ENCODE measurements at regions not wholly inside any gene's neighbourhood (a gene's known extent, or its start where the extent isn't known, plus 50 kb on each side); places are given as distances from the start of the nearest gene placed in this dataset.
A peak's percentile ranks its signal among the peaks of the same experiment; 100 is the strongest.

DNA sequence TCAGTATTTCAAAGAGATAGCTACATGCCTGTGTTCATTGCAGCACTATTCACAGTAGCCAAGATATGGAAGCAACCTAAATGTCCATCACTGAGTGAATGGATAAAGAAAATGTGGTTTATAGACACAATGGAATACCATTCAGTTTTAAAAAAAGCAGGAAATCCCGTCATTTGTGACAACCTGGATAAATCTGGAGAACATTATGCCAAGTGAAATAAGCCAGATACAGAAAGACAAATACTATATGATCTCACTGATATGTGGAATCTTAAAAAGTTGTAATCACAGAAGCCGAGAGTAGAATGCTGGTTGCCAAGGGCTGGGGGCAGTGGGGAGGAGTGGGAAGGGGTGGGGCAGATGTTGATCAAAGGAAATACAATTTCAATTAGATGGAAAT lies 235.8 kb upstream of the IGFBP3 start (continued):
- TF ChIP-seq, protein P1, sequence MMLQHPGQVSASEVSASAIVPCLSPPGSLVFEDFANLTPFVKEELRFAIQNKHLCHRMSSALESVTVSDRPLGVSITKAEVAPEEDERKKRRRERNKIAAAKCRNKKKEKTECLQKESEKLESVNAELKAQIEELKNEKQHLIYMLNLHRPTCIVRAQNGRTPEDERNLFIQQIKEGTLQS (IDR thresholded peaks at IDR 0.05): no peak

DNA sequence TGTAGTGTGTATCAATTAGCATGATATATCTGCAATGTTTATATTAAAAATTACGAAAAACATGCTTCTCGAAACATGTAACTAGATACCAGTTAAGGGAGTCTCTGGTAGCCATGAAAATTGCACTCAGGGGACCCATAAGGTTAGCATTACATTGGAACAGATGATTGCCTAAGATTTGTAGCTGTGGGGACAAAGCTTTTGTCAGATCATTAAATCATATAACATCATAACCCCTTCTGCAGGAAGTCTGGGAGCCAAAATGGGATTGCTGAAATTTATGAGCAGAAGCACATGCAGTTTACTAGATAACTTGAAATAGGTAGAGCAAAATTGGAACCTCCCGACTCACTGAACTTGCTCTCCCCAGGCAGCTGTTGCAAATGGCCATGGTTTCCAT lies 235.0 kb upstream of the IGFBP3 start:
- Histone ChIP-seq H3K36me3 (ENCODE audit: control insufficient read depth in 4 of 4, insufficient read depth in 3 of 4, low read depth in 1 of 4, low read length in 3 of 4) (no peaks in the 10 kb centered on the region), H3K9ac (ENCODE audit: low read depth in 1 of 2, low read length in 2 of 2) (no peak overlapping the region), H3K27ac (ENCODE audit: low read depth in 1 of 2, low read length in 2 of 2) (peak overlapping the region; percentile 91 to 98), H3K4me1 (ENCODE audit: control insufficient read depth in 4 of 4, insufficient read depth in 4 of 4, low read length in 3 of 4) (peaks cover 7 to 56% (median 20%) of the 10 kb centered on the region in 4 donors), H3K4me3 (ENCODE audit: low read depth in 1 of 3, low read length in 3 of 3) (no peak overlapping the region), H3K9me3 (ENCODE audit: control insufficient read depth in 4 of 4, low read length in 3 of 4) (no peaks in the 10 kb centered on the region), H3K27me3 (ENCODE audit: control insufficient read depth in 4 of 4, insufficient read depth in 4 of 4, low read length in 3 of 4) (no peaks in the 10 kb centered on the region)
- no peak for DNase-seq (ENCODE audit: low spot score)
- 85% methylated on average over 3 of the region's 3 CpGs for WGBS
- TF ChIP-seq YY1 (IDR thresholded peaks at IDR 0.05) (no peak), SP1 (IDR thresholded peaks at IDR 0.05) (no peak), FOXA2 (IDR thresholded peaks at IDR 0.05) (no peak), RXRA (IDR thresholded peaks at IDR 0.05) (no peak), RAD21 (IDR thresholded peaks at IDR 0.05) (no peak), NR2F2 (IDR thresholded peaks at IDR 0.05) (no peak), TAF1 (conservative IDR thresholded peaks at IDR 0.05) (no peak), FOXA1 (IDR thresholded peaks at IDR 0.05) (no peak), EGR1 (IDR thresholded peaks at IDR 0.05; ENCODE audit: low read depth in 2 of 2) (no peak), HNF4A (conservative IDR thresholded peaks at IDR 0.05) (no peak), JUND (IDR thresholded peaks at IDR 0.05) (no peak), HNF4G (IDR thresholded peaks at IDR 0.05) (no peak), GABPA (IDR thresholded peaks at IDR 0.05 in 1 of 2, conservative IDR thresholded peaks at IDR 0.05 in 1 of 2) (no peak)
- TF ChIP-seq, protein P2, sequence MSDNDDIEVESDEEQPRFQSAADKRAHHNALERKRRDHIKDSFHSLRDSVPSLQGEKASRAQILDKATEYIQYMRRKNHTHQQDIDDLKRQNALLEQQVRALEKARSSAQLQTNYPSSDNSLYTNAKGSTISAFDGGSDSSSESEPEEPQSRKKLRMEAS (IDR thresholded peaks at IDR 0.05): no peak
- TF ChIP-seq, protein P3, sequence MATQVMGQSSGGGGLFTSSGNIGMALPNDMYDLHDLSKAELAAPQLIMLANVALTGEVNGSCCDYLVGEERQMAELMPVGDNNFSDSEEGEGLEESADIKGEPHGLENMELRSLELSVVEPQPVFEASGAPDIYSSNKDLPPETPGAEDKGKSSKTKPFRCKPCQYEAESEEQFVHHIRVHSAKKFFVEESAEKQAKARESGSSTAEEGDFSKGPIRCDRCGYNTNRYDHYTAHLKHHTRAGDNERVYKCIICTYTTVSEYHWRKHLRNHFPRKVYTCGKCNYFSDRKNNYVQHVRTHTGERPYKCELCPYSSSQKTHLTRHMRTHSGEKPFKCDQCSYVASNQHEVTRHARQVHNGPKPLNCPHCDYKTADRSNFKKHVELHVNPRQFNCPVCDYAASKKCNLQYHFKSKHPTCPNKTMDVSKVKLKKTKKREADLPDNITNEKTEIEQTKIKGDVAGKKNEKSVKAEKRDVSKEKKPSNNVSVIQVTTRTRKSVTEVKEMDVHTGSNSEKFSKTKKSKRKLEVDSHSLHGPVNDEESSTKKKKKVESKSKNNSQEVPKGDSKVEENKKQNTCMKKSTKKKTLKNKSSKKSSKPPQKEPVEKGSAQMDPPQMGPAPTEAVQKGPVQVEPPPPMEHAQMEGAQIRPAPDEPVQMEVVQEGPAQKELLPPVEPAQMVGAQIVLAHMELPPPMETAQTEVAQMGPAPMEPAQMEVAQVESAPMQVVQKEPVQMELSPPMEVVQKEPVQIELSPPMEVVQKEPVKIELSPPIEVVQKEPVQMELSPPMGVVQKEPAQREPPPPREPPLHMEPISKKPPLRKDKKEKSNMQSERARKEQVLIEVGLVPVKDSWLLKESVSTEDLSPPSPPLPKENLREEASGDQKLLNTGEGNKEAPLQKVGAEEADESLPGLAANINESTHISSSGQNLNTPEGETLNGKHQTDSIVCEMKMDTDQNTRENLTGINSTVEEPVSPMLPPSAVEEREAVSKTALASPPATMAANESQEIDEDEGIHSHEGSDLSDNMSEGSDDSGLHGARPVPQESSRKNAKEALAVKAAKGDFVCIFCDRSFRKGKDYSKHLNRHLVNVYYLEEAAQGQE (IDR thresholded peaks at IDR 0.05): no peak
- TF ChIP-seq, protein P1 (IDR thresholded peaks at IDR 0.05): no peak
- TF ChIP-seq, protein P4, sequence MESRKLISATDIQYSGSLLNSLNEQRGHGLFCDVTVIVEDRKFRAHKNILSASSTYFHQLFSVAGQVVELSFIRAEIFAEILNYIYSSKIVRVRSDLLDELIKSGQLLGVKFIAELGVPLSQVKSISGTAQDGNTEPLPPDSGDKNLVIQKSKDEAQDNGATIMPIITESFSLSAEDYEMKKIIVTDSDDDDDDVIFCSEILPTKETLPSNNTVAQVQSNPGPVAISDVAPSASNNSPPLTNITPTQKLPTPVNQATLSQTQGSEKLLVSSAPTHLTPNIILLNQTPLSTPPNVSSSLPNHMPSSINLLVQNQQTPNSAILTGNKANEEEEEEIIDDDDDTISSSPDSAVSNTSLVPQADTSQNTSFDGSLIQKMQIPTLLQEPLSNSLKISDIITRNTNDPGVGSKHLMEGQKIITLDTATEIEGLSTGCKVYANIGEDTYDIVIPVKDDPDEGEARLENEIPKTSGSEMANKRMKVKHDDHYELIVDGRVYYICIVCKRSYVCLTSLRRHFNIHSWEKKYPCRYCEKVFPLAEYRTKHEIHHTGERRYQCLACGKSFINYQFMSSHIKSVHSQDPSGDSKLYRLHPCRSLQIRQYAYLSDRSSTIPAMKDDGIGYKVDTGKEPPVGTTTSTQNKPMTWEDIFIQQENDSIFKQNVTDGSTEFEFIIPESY (IDR thresholded peaks at IDR 0.05): no peak
- TF ChIP-seq, protein P5, sequence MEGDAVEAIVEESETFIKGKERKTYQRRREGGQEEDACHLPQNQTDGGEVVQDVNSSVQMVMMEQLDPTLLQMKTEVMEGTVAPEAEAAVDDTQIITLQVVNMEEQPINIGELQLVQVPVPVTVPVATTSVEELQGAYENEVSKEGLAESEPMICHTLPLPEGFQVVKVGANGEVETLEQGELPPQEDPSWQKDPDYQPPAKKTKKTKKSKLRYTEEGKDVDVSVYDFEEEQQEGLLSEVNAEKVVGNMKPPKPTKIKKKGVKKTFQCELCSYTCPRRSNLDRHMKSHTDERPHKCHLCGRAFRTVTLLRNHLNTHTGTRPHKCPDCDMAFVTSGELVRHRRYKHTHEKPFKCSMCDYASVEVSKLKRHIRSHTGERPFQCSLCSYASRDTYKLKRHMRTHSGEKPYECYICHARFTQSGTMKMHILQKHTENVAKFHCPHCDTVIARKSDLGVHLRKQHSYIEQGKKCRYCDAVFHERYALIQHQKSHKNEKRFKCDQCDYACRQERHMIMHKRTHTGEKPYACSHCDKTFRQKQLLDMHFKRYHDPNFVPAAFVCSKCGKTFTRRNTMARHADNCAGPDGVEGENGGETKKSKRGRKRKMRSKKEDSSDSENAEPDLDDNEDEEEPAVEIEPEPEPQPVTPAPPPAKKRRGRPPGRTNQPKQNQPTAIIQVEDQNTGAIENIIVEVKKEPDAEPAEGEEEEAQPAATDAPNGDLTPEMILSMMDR (IDR thresholded peaks at IDR 0.05; ENCODE audit: low read depth, low read length, missing input control): no peak

All from liver (tissue), 8 donors.